OCI-LY7 (cell line): ENCODE measurements at regions not wholly inside any gene's neighbourhood (a gene's known extent, or its start where the extent isn't known, plus 50 kb on each side); places are given as distances from the start of the nearest gene placed in this dataset.

Experiments
- EZH2phosphoT487 ChIP-seq: fragments of 200-600 bp; sonication (generic); IDR thresholded peaks from 2 replicates; pipeline ENCODE4 v1.6.1; 2018; ENCODE audit warnings: low read depth, borderline replicate concordance, mild to moderate bottlenecking, mixed run types, antibody characterized with exemption, low read length, moderate library complexity, mixed read lengths
- TF ChIP-seq, protein P1 (sequence below): fragments of 200-600 bp; sonication (generic); conservative IDR thresholded peaks from 2 replicates; pipeline ENCODE4 v1.5.1; 2014; ENCODE audit warnings: mild to moderate bottlenecking, antibody characterized with exemption, low read length, moderate library complexity, mixed read lengths

DNA sequence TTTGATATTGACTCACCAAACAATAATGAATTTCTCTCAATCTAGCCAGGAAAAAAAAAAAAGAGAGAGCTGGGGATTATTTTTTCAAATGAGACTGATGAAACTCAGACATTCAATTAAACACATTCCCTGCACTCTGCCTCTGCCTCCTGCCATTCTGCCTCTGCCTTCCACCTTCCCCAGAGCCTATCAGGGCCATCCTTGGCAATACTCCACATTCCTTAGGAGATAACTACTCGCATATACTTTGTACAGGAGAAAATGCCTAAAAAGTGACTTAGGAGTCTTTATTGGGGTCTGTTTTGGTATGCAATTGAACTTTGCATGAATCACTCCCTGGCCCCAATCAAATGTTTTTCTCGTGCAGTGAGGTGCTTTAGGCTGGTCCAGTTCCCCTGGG, 246.6 kb upstream of the PLET1 start:
- TF ChIP-seq, protein P1, sequence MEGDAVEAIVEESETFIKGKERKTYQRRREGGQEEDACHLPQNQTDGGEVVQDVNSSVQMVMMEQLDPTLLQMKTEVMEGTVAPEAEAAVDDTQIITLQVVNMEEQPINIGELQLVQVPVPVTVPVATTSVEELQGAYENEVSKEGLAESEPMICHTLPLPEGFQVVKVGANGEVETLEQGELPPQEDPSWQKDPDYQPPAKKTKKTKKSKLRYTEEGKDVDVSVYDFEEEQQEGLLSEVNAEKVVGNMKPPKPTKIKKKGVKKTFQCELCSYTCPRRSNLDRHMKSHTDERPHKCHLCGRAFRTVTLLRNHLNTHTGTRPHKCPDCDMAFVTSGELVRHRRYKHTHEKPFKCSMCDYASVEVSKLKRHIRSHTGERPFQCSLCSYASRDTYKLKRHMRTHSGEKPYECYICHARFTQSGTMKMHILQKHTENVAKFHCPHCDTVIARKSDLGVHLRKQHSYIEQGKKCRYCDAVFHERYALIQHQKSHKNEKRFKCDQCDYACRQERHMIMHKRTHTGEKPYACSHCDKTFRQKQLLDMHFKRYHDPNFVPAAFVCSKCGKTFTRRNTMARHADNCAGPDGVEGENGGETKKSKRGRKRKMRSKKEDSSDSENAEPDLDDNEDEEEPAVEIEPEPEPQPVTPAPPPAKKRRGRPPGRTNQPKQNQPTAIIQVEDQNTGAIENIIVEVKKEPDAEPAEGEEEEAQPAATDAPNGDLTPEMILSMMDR, result no peak
- TF ChIP-seq EZH2phosphoT487, result no peak
